Activated CD8-positive, alpha-beta memory T cell treated with anti-CD3 and anti-CD28 coated beads for 24 hours (primary cell): ENCODE measurements at regions not wholly inside any gene's neighbourhood (a gene's known extent, or its start where the extent isn't known, plus 50 kb on each side); places are given as distances from the start of the nearest gene placed in this dataset.

ENCODE experiments used
- DNase-seq: peaks from one replicate; pipeline ENCODE4 v3.0.0-alpha.2; 2020

GRCh38 chr2:21910832-21911507 lies 787.2 kb downstream of the TDRD15 start:
- no peak for DNase-seq

DNA sequence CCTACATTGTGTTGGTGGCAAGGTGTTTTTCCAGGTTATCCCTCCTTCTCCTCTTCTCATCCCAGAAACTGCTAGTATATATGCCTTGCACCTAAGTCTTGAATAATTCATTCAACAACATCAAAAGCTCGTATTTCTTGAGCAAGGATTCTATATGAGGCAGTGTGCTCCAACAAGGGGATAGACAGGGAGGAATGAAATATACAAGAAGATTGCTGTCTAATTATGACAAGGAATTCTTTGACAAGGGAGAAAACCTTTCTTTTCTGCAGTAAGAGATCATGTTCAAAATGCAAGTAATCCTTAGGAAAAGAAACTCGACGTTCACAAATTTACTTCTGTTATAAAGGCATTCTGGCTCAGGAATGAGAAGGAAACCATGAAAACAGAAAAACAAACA lies 788.6 kb downstream of the TDRD15 start:
- no peak for DNase-seq

DNA sequence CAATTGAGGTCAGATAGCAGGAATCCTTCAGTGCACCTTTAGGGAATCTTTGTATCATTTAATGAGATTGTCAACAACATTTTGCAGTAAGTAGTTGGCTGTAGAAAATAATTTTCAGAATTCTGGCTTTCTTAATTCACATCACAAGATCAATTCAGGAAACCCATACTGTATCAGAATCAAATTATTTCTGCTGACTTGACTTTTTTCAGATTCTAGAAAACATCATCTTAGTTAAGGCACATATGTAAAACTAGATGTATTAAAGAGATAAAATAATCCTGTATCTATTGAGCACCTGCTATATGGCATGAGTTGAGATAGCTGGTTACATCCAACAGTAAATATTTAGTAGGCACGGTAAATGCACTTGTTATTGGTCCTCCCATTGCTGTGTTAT lies 791.4 kb downstream of the TDRD15 start:
- DNase-seq, result no peak

- no peak for DNase-seq
Measured at GRCh38 chr2:21916934-21917522, 793.3 kb downstream of the TDRD15 start.

DNA sequence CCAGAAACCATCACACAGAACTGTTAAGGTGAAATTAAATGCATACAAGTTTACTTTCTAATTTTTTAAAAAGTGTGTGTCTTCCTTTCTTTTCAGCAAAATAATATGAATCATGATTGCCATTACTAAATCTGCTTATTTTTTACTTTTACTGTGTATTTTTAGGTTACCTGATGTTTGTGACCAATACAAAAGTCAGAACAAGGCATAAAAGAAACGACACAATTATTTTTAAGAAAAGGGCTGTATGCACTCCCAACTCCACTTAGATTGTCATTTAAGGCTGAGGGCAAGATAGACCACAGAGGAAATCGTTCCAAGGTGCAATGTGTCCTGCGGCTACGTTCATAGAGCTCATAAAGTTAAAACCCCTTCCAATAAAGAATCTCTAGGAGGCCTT lies 797.0 kb downstream of the TDRD15 start:
- no peak for DNase-seq

- no peak for DNase-seq
Measured at GRCh38 chr2:21924640-21925285, 801.0 kb downstream of the TDRD15 start.

DNA sequence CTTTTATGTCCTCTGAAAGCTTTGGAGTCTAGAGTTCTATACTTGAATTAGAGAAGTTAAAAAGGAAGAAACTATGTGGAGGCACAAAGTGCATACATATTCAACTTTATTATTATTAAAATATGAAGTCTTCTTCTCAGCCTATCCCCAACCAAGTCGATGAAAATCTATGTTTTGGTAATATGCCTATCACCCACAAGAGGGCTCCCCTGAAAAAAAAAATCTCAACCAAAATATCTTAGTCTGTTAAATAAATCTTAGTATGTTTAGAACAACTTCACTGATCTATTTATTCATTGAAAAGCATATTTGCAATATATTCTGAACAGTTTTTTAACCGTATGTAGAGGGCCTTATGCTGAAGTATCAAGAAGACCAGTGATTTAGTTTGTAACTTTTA lies 804.5 kb downstream of the TDRD15 start:
- no peak for DNase-seq

DNA sequence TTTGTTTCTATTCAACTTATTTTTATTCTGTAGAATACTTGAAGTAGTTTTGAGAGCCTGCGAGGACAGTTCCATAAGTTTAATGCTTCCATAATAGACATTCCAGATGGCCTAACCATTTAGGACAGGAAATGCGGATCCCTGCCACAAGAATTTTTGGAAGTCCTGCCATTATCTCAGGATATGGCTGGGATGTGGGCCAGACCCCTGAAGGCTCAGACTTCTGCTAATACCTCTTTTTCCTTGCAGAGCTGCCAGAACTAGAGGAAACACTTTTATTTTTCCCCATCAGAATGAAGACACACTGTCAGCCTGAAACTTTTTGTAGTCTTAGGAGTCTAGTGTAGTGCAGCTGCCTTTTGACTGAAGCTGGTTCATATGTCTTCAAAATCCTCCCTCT lies 806.5 kb downstream of the TDRD15 start:
- DNase-seq, result no peak

GRCh38 chr2:21939967-21940366 lies 816.2 kb downstream of the TDRD15 start:
- DNase-seq, result no peak

GRCh38 chr2:21944536-21944935 lies 820.8 kb downstream of the TDRD15 start:
- no peak for DNase-seq

DNA sequence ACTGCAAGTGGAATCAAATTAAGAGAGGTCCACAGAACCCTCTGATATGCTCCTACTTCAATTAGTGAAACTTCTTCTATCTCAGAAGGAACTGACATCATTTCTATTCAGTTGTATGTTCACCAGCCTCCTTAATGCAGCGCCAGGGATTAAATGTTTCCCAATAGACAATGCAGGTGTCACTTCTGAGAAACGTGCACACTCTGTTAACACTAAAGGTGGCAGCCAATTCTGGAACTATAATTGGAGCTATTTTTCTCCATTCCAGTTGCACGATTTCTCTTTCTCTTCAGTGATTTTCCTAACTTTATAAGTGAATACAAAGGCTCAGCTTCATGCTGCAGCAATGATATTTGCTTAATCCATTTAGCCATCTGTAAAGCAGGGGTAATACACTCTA lies 821.9 kb downstream of the TDRD15 start:
- DNase-seq, result no peak

DNA sequence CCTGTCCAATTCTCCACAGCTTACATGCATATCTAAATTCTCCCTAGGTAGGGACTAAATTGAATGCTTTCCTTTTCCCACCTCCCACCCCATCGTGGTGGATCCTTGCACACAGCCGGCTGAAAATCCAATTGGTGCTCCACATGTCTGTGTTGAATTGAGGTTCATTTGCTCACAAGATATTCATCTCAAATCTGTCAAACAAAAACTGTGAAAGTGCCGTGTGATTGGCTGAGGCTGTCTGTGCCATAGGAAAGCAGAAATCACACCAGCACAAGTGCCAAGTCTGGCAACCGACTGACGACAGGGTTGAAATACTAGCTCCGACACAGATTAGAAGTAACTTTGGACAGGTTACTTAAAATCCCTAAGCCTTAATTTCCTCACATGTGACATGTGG lies 823.3 kb downstream of the TDRD15 start:
- no peak for DNase-seq

GRCh38 chr2:21966139-21966538 lies 842.4 kb downstream of the TDRD15 start:
- no peak for DNase-seq

- DNase-seq, result no peak
Measured at GRCh38 chr2:21970971-21971370, 847.2 kb downstream of the TDRD15 start.

DNA sequence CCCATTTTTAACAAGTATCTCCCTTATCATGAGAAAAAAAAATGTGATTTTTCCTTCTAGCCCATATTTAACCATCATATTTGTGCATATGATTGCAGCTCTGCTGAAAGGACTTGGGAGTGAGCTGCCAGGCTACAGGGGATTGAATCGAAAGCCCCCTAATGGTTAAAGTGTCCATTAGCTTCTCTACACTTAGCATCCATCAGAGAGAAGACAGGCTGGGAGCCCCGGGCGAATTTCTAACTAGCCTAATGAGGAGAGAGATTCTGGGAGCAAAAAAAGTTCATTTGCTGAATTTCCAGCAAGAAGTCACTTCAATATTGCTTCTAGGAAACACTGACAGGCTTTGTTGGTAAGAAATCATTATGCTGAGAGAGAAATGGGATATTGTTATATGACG lies 848.8 kb downstream of the TDRD15 start:
- no peak for DNase-seq

GRCh38 chr2:21981127-21981526 lies 857.4 kb downstream of the TDRD15 start:
- no peak for DNase-seq

GRCh38 chr2:21993002-21993401 lies 869.2 kb downstream of the TDRD15 start:
- no peak for DNase-seq

- no peak for DNase-seq
Measured at GRCh38 chr2:21996339-21996738, 872.6 kb downstream of the TDRD15 start.

DNA sequence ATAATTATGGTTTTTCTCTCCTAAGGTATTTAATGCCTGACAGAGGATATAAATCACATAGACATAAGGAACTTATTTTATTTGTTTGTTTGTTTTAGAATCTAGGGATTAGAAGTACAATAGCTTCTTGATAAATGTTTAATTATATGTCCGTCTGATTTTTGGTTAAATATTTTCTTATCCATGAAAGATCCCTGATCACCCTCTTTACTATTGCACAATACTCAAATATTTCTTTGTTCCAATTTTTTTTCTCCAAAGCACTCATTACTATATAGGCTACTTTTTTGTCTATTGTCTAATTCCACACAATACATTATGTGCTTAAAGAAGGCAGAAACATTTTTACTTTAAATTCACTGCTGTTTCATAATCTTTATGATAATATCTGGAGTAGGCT lies 875.8 kb downstream of the TDRD15 start:
- DNase-seq, result no peak

GRCh38 chr2:22002066-22002465 lies 878.3 kb downstream of the TDRD15 start:
- no peak for DNase-seq

DNA sequence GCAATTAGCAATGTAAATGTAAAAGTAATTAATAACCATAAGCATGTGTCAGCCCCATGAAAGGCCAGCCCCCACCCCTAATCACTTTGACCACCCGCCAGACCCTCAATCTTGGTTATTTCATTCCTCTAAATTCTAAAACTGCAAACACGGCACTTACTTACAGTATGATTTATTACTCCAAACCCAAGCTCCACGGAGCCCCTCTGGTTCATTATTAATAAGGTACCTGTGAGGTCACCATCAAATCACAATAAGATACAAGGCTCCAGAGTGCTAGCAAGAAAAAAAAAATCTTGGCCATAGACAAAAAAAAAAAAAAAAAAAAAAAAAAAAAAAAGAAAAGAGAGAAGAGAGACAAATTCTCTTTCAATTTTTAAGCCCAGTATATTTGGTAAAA lies 879.5 kb downstream of the TDRD15 start:
- no peak for DNase-seq

- DNase-seq, result no peak
Measured at GRCh38 chr2:22011048-22011447, 887.3 kb downstream of the TDRD15 start.

- DNase-seq, result no peak
Measured at GRCh38 chr2:22020091-22020742, 896.4 kb downstream of the TDRD15 start.

DNA sequence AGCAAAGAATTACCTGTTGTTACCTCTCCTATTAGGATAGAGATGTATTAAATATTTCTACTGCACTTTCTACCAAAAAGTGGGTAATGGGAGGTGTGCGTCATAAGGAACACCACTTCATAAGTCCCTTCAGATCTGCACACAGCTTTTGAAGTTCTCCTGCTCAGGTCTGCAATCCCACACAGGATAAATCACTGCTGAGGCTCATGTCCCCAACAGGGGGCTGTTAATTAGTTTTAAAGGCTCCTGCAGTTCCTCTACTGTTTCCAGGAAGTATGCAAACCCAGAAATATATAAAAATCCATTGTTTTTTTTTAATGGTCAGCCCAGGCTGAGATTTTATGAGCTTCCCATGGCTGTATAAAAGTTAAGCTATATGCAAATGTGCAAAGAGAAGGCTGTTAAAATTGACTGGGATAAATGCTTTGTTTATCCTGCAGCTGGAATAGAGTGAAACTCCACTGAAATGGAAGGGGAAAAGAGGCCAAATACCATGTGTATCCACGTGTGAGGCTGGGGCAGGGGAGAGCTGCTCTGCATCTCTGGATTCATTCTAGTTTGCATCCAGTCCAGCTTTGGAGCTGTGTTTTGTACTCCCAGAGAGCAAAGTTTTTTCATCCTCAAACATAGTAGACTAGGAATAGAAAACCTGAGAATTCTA lies 903.7 kb downstream of the TDRD15 start:
- DNase-seq, result no peak
